NCI-H526 (cell line): ENCODE measurements at regions not wholly inside any gene's neighbourhood (a gene's known extent, or its start where the extent isn't known, plus 50 kb on each side); places are given as distances from the start of the nearest gene placed in this dataset.

Source experiments
- DNase-seq, 2 experiments: peaks; one replicate each; lab custom pipeline; 2025; lab: John Stamatoyannopoulos, UW

GRCh38 chr2:238985041-238985729 is 137.3 kb downstream of the TWIST2 start:
- DNase-seq = no peak

- DNase-seq = no peak
Observed at GRCh38 chr2:238985931-238986446, 138.1 kb downstream of the TWIST2 start.

GRCh38 chr2:238986491-238987351 is 138.8 kb downstream of the TWIST2 start:
- DNase-seq = no peak

GRCh38 chr2:238987352-238987981 is 139.6 kb downstream of the TWIST2 start:
- no peak for DNase-seq

- no peak for DNase-seq
Observed at GRCh38 chr2:238988105-238988504, 140.2 kb downstream of the TWIST2 start.

GRCh38 chr2:238988752-238989151 is 140.9 kb downstream of the TWIST2 start:
- DNase-seq = no peak

- DNase-seq = no peak
Observed at GRCh38 chr2:238989484-238989883, 141.6 kb downstream of the TWIST2 start.

- no peak for DNase-seq
Observed at GRCh38 chr2:238994432-238994831, 146.5 kb downstream of the TWIST2 start.

- DNase-seq = no peak
Observed at GRCh38 chr2:238994876-238995275, 147.0 kb downstream of the TWIST2 start.

- DNase-seq = no peak
Observed at GRCh38 chr2:238995634-238996033, 147.7 kb downstream of the TWIST2 start.

GRCh38 chr2:238996331-238997136 is 148.6 kb downstream of the TWIST2 start:
- DNase-seq = no peak

GRCh38 chr2:238997137-238997390 is 149.2 kb downstream of the TWIST2 start:
- no peak for DNase-seq

GRCh38 chr2:238997684-238998083 is 149.8 kb downstream of the TWIST2 start:
- no peak for DNase-seq
